ENCODE measurements at regions not wholly inside any gene's neighbourhood (a gene's known extent, or its start where the extent isn't known, plus 50 kb on each side); places are given as distances from the start of the nearest gene placed in this dataset.

DNA sequence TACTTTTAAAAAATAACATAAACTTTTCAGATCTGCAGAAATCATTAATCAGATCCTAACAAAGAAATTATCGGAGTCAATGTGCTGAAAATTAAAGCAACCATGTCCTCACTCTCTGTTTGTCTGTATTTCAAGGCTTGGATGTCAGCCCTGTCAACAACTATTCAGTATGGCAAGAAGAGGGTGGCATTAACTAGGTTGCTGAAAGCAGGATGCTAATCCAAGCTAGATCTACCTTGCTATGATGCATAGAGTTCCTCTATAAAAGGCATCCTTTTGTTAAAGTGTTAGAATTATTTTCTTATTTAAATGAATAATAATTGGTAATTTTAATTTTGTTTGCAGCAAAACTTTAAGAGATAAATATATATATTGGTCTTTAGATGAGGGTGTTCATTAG lies 800.8 kb downstream of the CDH11 start:
- Mint-ChIP-seq H3K4me3 (ENCODE audit: unreplicated experiment) (no peak overlapping the region), H3K9me3 (ENCODE audit: unreplicated experiment) (no peaks in the 10 kb centered on the region), H3K4me1 (ENCODE audit: unreplicated experiment) (peaks cover 3% of the 10 kb centered on the region), H3K36me3 (ENCODE audit: unreplicated experiment) (no peaks in the 10 kb centered on the region), H3K27ac (ENCODE audit: unreplicated experiment) (no peak overlapping the region), H3K27me3 (ENCODE audit: unreplicated experiment) (peaks cover 5% of the 10 kb centered on the region)
- TF ChIP-seq, protein P1, sequence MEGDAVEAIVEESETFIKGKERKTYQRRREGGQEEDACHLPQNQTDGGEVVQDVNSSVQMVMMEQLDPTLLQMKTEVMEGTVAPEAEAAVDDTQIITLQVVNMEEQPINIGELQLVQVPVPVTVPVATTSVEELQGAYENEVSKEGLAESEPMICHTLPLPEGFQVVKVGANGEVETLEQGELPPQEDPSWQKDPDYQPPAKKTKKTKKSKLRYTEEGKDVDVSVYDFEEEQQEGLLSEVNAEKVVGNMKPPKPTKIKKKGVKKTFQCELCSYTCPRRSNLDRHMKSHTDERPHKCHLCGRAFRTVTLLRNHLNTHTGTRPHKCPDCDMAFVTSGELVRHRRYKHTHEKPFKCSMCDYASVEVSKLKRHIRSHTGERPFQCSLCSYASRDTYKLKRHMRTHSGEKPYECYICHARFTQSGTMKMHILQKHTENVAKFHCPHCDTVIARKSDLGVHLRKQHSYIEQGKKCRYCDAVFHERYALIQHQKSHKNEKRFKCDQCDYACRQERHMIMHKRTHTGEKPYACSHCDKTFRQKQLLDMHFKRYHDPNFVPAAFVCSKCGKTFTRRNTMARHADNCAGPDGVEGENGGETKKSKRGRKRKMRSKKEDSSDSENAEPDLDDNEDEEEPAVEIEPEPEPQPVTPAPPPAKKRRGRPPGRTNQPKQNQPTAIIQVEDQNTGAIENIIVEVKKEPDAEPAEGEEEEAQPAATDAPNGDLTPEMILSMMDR (IDR thresholded peaks at IDR 0.05): no peak
- DNase-seq (ENCODE audit: extremely low spot score, unreplicated experiment): no peak

DNA sequence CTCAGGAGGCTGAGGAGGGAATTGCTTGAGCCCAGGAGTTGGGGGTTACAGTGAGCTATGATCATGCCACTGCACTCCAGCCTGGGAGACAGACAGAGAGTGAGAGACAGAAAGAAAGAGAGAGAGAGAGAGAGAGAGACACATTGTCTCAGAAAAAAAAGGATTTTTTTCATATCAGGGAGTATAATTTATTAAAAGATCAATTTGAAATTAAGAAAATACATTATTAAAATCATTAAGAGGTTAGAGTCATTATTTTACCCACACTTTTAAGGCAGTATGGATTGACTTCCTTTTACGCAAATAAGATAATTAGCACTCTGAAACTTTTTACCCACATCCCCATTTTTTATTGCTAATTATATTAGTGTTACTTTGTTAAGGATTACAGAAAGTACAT lies 804.3 kb downstream of the CDH11 start:
- Mint-ChIP-seq H3K9me3 (ENCODE audit: unreplicated experiment) (no peaks in the 10 kb centered on the region), H3K4me3 (ENCODE audit: unreplicated experiment) (no peak overlapping the region), H3K27me3 (ENCODE audit: unreplicated experiment) (peaks cover 5% of the 10 kb centered on the region), H3K4me1 (ENCODE audit: unreplicated experiment) (peaks cover 12% of the 10 kb centered on the region), H3K36me3 (ENCODE audit: unreplicated experiment) (no peaks in the 10 kb centered on the region), H3K27ac (ENCODE audit: unreplicated experiment) (no peak overlapping the region)
- TF ChIP-seq, protein P1 (IDR thresholded peaks at IDR 0.05): no peak
- DNase-seq (ENCODE audit: extremely low spot score, unreplicated experiment): no peak

GRCh38 chr16:64313726-64314125 lies 808.1 kb downstream of the CDH11 start:
- H3K36me3 Mint-ChIP-seq (ENCODE audit: unreplicated experiment): no peaks in the 10 kb centered on the region
- H3K9me3 Mint-ChIP-seq (ENCODE audit: unreplicated experiment): peaks cover 6% of the 10 kb centered on the region
- no peak for DNase-seq (ENCODE audit: extremely low spot score, unreplicated experiment)
- TF ChIP-seq, protein P1 (IDR thresholded peaks at IDR 0.05): no peak
- H3K27ac Mint-ChIP-seq (ENCODE audit: unreplicated experiment): no peak overlapping the region
- H3K4me3 Mint-ChIP-seq (ENCODE audit: unreplicated experiment): no peak overlapping the region
- peaks cover 16% of the 10 kb centered on the region for H3K4me1 Mint-ChIP-seq (ENCODE audit: unreplicated experiment)
- H3K27me3 Mint-ChIP-seq (ENCODE audit: unreplicated experiment): peaks cover 5% of the 10 kb centered on the region

DNA sequence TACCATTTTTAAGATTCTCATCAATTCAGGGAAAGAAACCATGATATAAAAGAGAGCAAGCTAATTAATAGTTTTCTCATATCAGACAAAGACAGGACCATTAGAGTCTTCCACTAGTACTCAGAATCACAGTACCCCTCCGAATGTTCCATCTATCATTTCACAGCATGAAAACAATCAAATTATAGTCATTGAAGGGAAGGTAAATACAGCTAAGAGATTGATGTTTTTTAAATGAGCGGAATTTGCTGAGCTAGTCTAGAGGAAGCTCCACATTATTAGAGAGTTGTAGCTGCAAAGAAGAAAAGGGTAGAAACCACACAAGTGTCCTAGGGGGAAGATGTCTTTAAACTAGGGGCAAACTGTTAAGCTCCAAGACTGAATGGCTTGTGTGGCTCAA lies 808.9 kb downstream of the CDH11 start:
- TF ChIP-seq, protein P1 (IDR thresholded peaks at IDR 0.05): no peak
- no peak overlapping the region for H3K27ac Mint-ChIP-seq (ENCODE audit: unreplicated experiment)
- H3K36me3 Mint-ChIP-seq (ENCODE audit: unreplicated experiment): no peaks in the 10 kb centered on the region
- no peak for DNase-seq (ENCODE audit: extremely low spot score, unreplicated experiment)
- H3K9me3 Mint-ChIP-seq (ENCODE audit: unreplicated experiment): peaks cover 6% of the 10 kb centered on the region
- H3K4me3 Mint-ChIP-seq (ENCODE audit: unreplicated experiment): no peak overlapping the region
- H3K4me1 Mint-ChIP-seq (ENCODE audit: unreplicated experiment): peaks cover 23% of the 10 kb centered on the region
- peaks cover 2% of the 10 kb centered on the region for H3K27me3 Mint-ChIP-seq (ENCODE audit: unreplicated experiment)

DNA sequence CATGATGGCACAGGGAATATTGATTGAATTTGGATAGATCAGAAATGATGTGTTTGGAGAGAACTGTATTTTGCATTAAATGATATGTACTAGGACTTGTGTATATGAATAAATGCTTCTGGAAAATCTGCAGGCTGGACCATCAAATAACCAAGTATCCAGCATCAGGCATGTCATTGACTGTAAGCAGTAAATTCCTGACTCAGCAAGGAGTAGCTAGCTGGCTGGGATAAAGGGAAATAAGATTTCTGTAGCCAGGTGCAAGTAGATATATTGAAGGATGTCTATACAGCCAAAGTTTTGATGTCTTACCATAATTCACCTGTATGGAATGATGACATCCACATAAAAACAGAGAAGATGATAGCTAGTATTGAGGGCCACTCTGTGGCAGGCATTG lies 809.6 kb downstream of the CDH11 start:
- Mint-ChIP-seq H3K36me3 (ENCODE audit: unreplicated experiment) (no peaks in the 10 kb centered on the region), H3K27ac (ENCODE audit: unreplicated experiment) (no peak overlapping the region), H3K27me3 (ENCODE audit: unreplicated experiment) (peaks cover 2% of the 10 kb centered on the region), H3K4me3 (ENCODE audit: unreplicated experiment) (no peak overlapping the region), H3K4me1 (ENCODE audit: unreplicated experiment) (peaks cover 28% of the 10 kb centered on the region), H3K9me3 (ENCODE audit: unreplicated experiment) (peaks cover 6% of the 10 kb centered on the region)
- TF ChIP-seq, protein P1 (IDR thresholded peaks at IDR 0.05): no peak
- no peak for DNase-seq (ENCODE audit: extremely low spot score, unreplicated experiment)
